HG03378 (cell line): ENCODE measurements at regions not wholly inside any gene's neighbourhood (a gene's known extent, or its start where the extent isn't known, plus 50 kb on each side); places are given as distances from the start of the nearest gene placed in this dataset.

Experiments
- ATAC-seq: cut with Tn5 transposase; IDR thresholded peaks from one replicate; pipeline ENCODE4 v1.9.1; 2021; ENCODE audit warnings: mild to moderate bottlenecking, moderate library complexity; ENCODE audit not compliant: unreplicated experiment

GRCh38 chr14:49396801-49397200, 189.4 kb downstream of the RPS29 start:
- no peak for ATAC-seq

- ATAC-seq: no peak
These were observed 204.4 kb downstream of the RPS29 start for GRCh38 chr14:49381778-49382177.

- no peak for ATAC-seq
These were observed 218.5 kb downstream of the RPS29 start for GRCh38 chr14:49367696-49368095.

- ATAC-seq: no peak
These were observed 219.8 kb downstream of the RPS29 start for GRCh38 chr14:49366416-49366815.

- ATAC-seq: no peak
These were observed 221.4 kb downstream of the RPS29 start for GRCh38 chr14:49364752-49365117.

GRCh38 chr14:49363821-49364751, 222.1 kb downstream of the RPS29 start:
- ATAC-seq: no peak

- ATAC-seq: no peak
These were observed 223.3 kb downstream of the RPS29 start for GRCh38 chr14:49362916-49363315.

- ATAC-seq: no peak
These were observed 247.1 kb downstream of the RPS29 start for GRCh38 chr14:49339130-49339529.

- no peak for ATAC-seq
These were observed 266.4 kb downstream of the RPS29 start for GRCh38 chr14:49319810-49320209.

- no peak for ATAC-seq
These were observed 270.6 kb downstream of the RPS29 start for GRCh38 chr14:49315570-49315969.

GRCh38 chr14:49314737-49315136, 271.4 kb downstream of the RPS29 start:
- ATAC-seq: no peak

- ATAC-seq: no peak
These were observed 273.1 kb downstream of the RPS29 start for GRCh38 chr14:49313108-49313507.

GRCh38 chr14:49310298-49310697, 275.9 kb downstream of the RPS29 start:
- ATAC-seq: no peak

- ATAC-seq: peak; percentile 81
These were observed 279.9 kb downstream of the RPS29 start for GRCh38 chr14:49306152-49306751.

GRCh38 chr14:49303946-49304516, 282.1 kb downstream of the RPS29 start:
- no peak for ATAC-seq

- ATAC-seq: no peak
These were observed 289.1 kb downstream of the RPS29 start for GRCh38 chr14:49297102-49297501.

- no peak for ATAC-seq
These were observed 291.5 kb downstream of the RPS29 start for GRCh38 chr14:49294621-49295148.

GRCh38 chr14:49287004-49287403, 299.2 kb downstream of the RPS29 start:
- ATAC-seq: no peak

- no peak for ATAC-seq
These were observed 299.8 kb downstream of the RPS29 start for GRCh38 chr14:49286257-49286983.

GRCh38 chr14:49280566-49280965, 305.6 kb downstream of the RPS29 start:
- no peak for ATAC-seq

GRCh38 chr14:49250517-49250916, 335.7 kb downstream of the RPS29 start:
- no peak for ATAC-seq
